ENCODE measurements at regions not wholly inside any gene's neighbourhood (a gene's known extent, or its start where the extent isn't known, plus 50 kb on each side); places are given as distances from the start of the nearest gene placed in this dataset.

GRCh38 chr14:65933400-65934069, 521.0 kb downstream of the FUT8 start:
- no peak overlapping the region for H3K4me3 ChIP-seq (replicated peaks; ENCODE audit: low read depth, low read length)
- no peak for DNase-seq (ENCODE audit: extremely low read depth, low read depth)
- TF ChIP-seq, protein P1, sequence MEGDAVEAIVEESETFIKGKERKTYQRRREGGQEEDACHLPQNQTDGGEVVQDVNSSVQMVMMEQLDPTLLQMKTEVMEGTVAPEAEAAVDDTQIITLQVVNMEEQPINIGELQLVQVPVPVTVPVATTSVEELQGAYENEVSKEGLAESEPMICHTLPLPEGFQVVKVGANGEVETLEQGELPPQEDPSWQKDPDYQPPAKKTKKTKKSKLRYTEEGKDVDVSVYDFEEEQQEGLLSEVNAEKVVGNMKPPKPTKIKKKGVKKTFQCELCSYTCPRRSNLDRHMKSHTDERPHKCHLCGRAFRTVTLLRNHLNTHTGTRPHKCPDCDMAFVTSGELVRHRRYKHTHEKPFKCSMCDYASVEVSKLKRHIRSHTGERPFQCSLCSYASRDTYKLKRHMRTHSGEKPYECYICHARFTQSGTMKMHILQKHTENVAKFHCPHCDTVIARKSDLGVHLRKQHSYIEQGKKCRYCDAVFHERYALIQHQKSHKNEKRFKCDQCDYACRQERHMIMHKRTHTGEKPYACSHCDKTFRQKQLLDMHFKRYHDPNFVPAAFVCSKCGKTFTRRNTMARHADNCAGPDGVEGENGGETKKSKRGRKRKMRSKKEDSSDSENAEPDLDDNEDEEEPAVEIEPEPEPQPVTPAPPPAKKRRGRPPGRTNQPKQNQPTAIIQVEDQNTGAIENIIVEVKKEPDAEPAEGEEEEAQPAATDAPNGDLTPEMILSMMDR (IDR thresholded peaks at IDR 0.05; ENCODE audit: low read depth, low read length, missing control alignments): no peak

GRCh38 chr14:65934070-65934435, 521.5 kb downstream of the FUT8 start:
- TF ChIP-seq, protein P1 (IDR thresholded peaks at IDR 0.05; ENCODE audit: low read depth, low read length, missing control alignments): no peak
- DNase-seq (ENCODE audit: extremely low read depth, low read depth): no peak
- no peak overlapping the region for H3K4me3 ChIP-seq (replicated peaks; ENCODE audit: low read depth, low read length)

DNA sequence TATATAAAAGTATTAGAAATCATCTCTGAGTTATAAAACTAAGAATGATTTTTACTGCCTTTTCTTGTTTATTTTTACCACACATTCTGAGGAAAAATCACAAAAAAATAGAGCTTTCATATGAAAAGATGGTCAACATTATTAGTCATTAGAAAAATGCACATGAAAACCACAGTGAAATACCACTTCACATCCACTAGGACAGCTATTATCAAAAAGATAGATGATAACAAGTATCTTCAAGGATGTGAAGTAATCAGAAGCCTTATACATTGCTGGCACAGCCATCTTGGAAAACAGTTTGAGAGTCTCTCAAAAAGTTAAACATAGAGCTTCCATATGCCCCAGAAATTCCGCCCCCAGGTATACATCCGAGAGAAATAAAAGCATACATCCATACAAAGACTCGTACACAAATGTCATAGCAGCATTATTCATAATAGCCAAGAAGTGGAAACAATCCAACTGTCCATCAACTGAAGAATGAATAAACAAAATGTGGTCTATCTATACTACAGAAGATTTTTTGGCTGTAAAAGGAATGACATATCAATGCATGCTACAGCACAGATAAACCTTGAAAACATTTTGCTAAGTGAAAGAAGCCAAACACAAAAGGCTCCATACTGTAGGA, 523.9 kb downstream of the FUT8 start:
- TF ChIP-seq, protein P1 (IDR thresholded peaks at IDR 0.05; ENCODE audit: low read depth, low read length, missing control alignments): no peak
- DNase-seq (ENCODE audit: extremely low read depth, low read depth): no peak
- no peak overlapping the region for H3K4me3 ChIP-seq (replicated peaks; ENCODE audit: low read depth, low read length)

- no peak for DNase-seq (ENCODE audit: extremely low read depth, low read depth)
- H3K4me3 ChIP-seq (replicated peaks; ENCODE audit: low read depth, low read length): no peak overlapping the region
- TF ChIP-seq, protein P1 (IDR thresholded peaks at IDR 0.05; ENCODE audit: low read depth, low read length, missing control alignments): no peak
Observed at GRCh38 chr14:65937079-65937959, 524.8 kb downstream of the FUT8 start.

DNA sequence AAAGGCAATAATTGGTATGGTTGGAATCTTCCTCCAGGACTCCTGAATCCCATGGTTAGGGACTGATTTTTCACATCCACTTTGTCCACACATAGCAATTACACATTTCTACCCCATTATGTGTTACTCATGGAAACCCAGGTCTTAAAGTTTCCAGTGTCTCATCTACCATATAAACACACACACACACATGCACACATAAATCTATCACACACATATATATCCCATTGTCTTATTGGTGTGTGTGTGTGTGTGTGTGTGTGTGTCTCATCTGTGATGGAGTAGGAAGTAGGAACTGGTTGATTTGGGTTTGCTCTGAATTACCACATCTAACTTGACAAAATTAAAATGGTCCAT, 525.4 kb downstream of the FUT8 start:
- TF ChIP-seq, protein P1 (IDR thresholded peaks at IDR 0.05; ENCODE audit: low read depth, low read length, missing control alignments): no peak
- DNase-seq (ENCODE audit: extremely low read depth, low read depth): no peak
- no peak overlapping the region for H3K4me3 ChIP-seq (replicated peaks; ENCODE audit: low read depth, low read length)

- DNase-seq (ENCODE audit: extremely low read depth, low read depth): no peak
Observed at GRCh38 chr14:65938738-65939137, 526.2 kb downstream of the FUT8 start.

More at GRCh38 chr14:65938738-65939137, 526.2 kb downstream of the FUT8 start:
- no peak overlapping the region for H3K4me3 ChIP-seq (replicated peaks; ENCODE audit: low read depth, low read length)
- TF ChIP-seq, protein P1 (IDR thresholded peaks at IDR 0.05; ENCODE audit: low read depth, low read length, missing control alignments): no peak

Measured in HFF-Myc (cell line).